ENCODE measurements at regions not wholly inside any gene's neighbourhood (a gene's known extent, or its start where the extent isn't known, plus 50 kb on each side); places are given as distances from the start of the nearest gene placed in this dataset.

- Histone ChIP-seq H3K9ac (ENCODE audit: low read length) (no peak overlapping the region), H3K36me3 (ENCODE audit: insufficient read depth, low read length) (no peaks in the 10 kb centered on the region), H3K4me1 (ENCODE audit: insufficient read depth, low read length) (no peaks in the 10 kb centered on the region), H3K27ac (ENCODE audit: low read depth, low read length) (no peak overlapping the region), H3K4me3 (ENCODE audit: low read depth in 1 of 2, low read length in 2 of 2) (no peak overlapping the region), H3K27me3 (ENCODE audit: control insufficient read depth in 1 of 2, insufficient read depth in 2 of 2, low read length in 2 of 2) (peaks cover 0 to 4% of the 10 kb centered on the region in 2 donors), H3K9me3 (ENCODE audit: low read length) (no peaks in the 10 kb centered on the region)
Observed at GRCh38 chr6:27765028-27765590, 147.1 kb downstream of the OR2B2 start.

- no peak overlapping the region for H3K27ac ChIP-seq (ENCODE audit: low read depth, low read length)
- no peak overlapping the region for H3K4me3 ChIP-seq (ENCODE audit: low read depth in 1 of 2, low read length in 2 of 2)
- no peaks in the 10 kb centered on the region for H3K9me3 ChIP-seq (ENCODE audit: low read length)
- no peaks in the 10 kb centered on the region for H3K36me3 ChIP-seq (ENCODE audit: insufficient read depth, low read length)
- H3K4me1 ChIP-seq (ENCODE audit: insufficient read depth, low read length), result no peaks in the 10 kb centered on the region
- H3K27me3 ChIP-seq (ENCODE audit: control insufficient read depth in 1 of 2, insufficient read depth in 2 of 2, low read length in 2 of 2), result peaks cover 0 to 15% of the 10 kb centered on the region in 2 donors
- no peak overlapping the region for H3K9ac ChIP-seq (ENCODE audit: low read length)
Observed at GRCh38 chr6:27761391-27761790, 150.8 kb downstream of the OR2B2 start.

- no peaks in the 10 kb centered on the region for H3K9me3 ChIP-seq (ENCODE audit: low read length)
- H3K4me1 ChIP-seq (ENCODE audit: insufficient read depth, low read length), result no peaks in the 10 kb centered on the region
- H3K27ac ChIP-seq (ENCODE audit: low read depth, low read length), result no peak overlapping the region
- no peaks in the 10 kb centered on the region for H3K36me3 ChIP-seq (ENCODE audit: insufficient read depth, low read length)
- no peak overlapping the region for H3K9ac ChIP-seq (ENCODE audit: low read length)
- H3K4me3 ChIP-seq (ENCODE audit: low read depth in 1 of 2, low read length in 2 of 2), result no peak overlapping the region
- H3K27me3 ChIP-seq (ENCODE audit: control insufficient read depth in 1 of 2, insufficient read depth in 2 of 2, low read length in 2 of 2), result peaks cover 0 to 15% of the 10 kb centered on the region in 2 donors
Observed at GRCh38 chr6:27760464-27760863, 151.7 kb downstream of the OR2B2 start.

- Histone ChIP-seq H3K9me3 (ENCODE audit: low read length) (no peaks in the 10 kb centered on the region), H3K9ac (ENCODE audit: low read length) (no peak overlapping the region), H3K4me1 (ENCODE audit: insufficient read depth, low read length) (no peaks in the 10 kb centered on the region), H3K36me3 (ENCODE audit: insufficient read depth, low read length) (no peaks in the 10 kb centered on the region), H3K27me3 (ENCODE audit: control insufficient read depth in 1 of 2, insufficient read depth in 2 of 2, low read length in 2 of 2) (peaks cover 0 to 15% of the 10 kb centered on the region in 2 donors), H3K4me3 (ENCODE audit: low read depth in 1 of 2, low read length in 2 of 2) (no peak overlapping the region), H3K27ac (ENCODE audit: low read depth, low read length) (no peak overlapping the region)
Observed at GRCh38 chr6:27759930-27760329, 152.3 kb downstream of the OR2B2 start.

GRCh38 chr6:27758491-27758890, 153.7 kb downstream of the OR2B2 start:
- Histone ChIP-seq H3K9me3 (ENCODE audit: low read length) (no peaks in the 10 kb centered on the region), H3K9ac (ENCODE audit: low read length) (no peak overlapping the region), H3K27ac (ENCODE audit: low read depth, low read length) (no peak overlapping the region), H3K36me3 (ENCODE audit: insufficient read depth, low read length) (no peaks in the 10 kb centered on the region), H3K4me1 (ENCODE audit: insufficient read depth, low read length) (no peaks in the 10 kb centered on the region), H3K4me3 (ENCODE audit: low read depth in 1 of 2, low read length in 2 of 2) (no peak overlapping the region), H3K27me3 (ENCODE audit: control insufficient read depth in 1 of 2, insufficient read depth in 2 of 2, low read length in 2 of 2) (peaks cover 0 to 11% of the 10 kb centered on the region in 2 donors)

- Histone ChIP-seq H3K27ac (ENCODE audit: low read depth, low read length) (no peak overlapping the region), H3K9ac (ENCODE audit: low read length) (no peak overlapping the region), H3K36me3 (ENCODE audit: insufficient read depth, low read length) (no peaks in the 10 kb centered on the region), H3K4me3 (ENCODE audit: low read depth in 1 of 2, low read length in 2 of 2) (peak overlapping the region in 1 of 2 donors; percentile 32), H3K4me1 (ENCODE audit: insufficient read depth, low read length) (no peaks in the 10 kb centered on the region), H3K27me3 (ENCODE audit: control insufficient read depth in 1 of 2, insufficient read depth in 2 of 2, low read length in 2 of 2) (peaks cover 0 to 11% of the 10 kb centered on the region in 2 donors), H3K9me3 (ENCODE audit: low read length) (no peaks in the 10 kb centered on the region)
Observed at GRCh38 chr6:27757307-27757706, 154.9 kb downstream of the OR2B2 start.

- H3K4me3 ChIP-seq (ENCODE audit: low read depth in 1 of 2, low read length in 2 of 2), result no peak overlapping the region
Observed at GRCh38 chr6:27755768-27756167, 156.4 kb downstream of the OR2B2 start.

GRCh38 chr6:27754408-27754782, 157.8 kb downstream of the OR2B2 start:
- Histone ChIP-seq H3K9ac (ENCODE audit: low read length) (no peak overlapping the region), H3K36me3 (ENCODE audit: insufficient read depth, low read length) (no peaks in the 10 kb centered on the region), H3K27ac (ENCODE audit: low read depth, low read length) (no peak overlapping the region), H3K9me3 (ENCODE audit: low read length) (no peaks in the 10 kb centered on the region), H3K27me3 (ENCODE audit: control insufficient read depth in 1 of 2, insufficient read depth in 2 of 2, low read length in 2 of 2) (peaks cover 0 to 11% of the 10 kb centered on the region in 2 donors), H3K4me3 (ENCODE audit: low read depth in 1 of 2, low read length in 2 of 2) (no peak overlapping the region), H3K4me1 (ENCODE audit: insufficient read depth, low read length) (no peaks in the 10 kb centered on the region)

More at GRCh38 chr6:27755768-27756167, 156.4 kb downstream of the OR2B2 start:
- Histone ChIP-seq H3K27me3 (ENCODE audit: control insufficient read depth in 1 of 2, insufficient read depth in 2 of 2, low read length in 2 of 2) (peaks cover 0 to 11% of the 10 kb centered on the region in 2 donors), H3K9ac (ENCODE audit: low read length) (no peak overlapping the region), H3K27ac (ENCODE audit: low read depth, low read length) (no peak overlapping the region), H3K4me1 (ENCODE audit: insufficient read depth, low read length) (no peaks in the 10 kb centered on the region), H3K36me3 (ENCODE audit: insufficient read depth, low read length) (no peaks in the 10 kb centered on the region), H3K9me3 (ENCODE audit: low read length) (no peaks in the 10 kb centered on the region)

GRCh38 chr6:27753668-27754407, 158.4 kb downstream of the OR2B2 start:
- Histone ChIP-seq H3K27ac (ENCODE audit: low read depth, low read length) (no peak overlapping the region), H3K36me3 (ENCODE audit: insufficient read depth, low read length) (no peaks in the 10 kb centered on the region)

GRCh38 chr6:27752038-27752885, 159.9 kb downstream of the OR2B2 start:
- H3K4me1 ChIP-seq (ENCODE audit: insufficient read depth, low read length), result no peaks in the 10 kb centered on the region
- peaks cover 0 to 6% of the 10 kb centered on the region in 2 donors for H3K27me3 ChIP-seq (ENCODE audit: control insufficient read depth in 1 of 2, insufficient read depth in 2 of 2, low read length in 2 of 2)
- H3K36me3 ChIP-seq (ENCODE audit: insufficient read depth, low read length), result no peaks in the 10 kb centered on the region
- no peaks in the 10 kb centered on the region for H3K9me3 ChIP-seq (ENCODE audit: low read length)
- peak overlapping the region; percentile 95 to 100 for H3K4me3 ChIP-seq (ENCODE audit: low read depth in 1 of 2, low read length in 2 of 2)
- H3K27ac ChIP-seq (ENCODE audit: low read depth, low read length), result no peak overlapping the region
- H3K9ac ChIP-seq (ENCODE audit: low read length), result peak overlapping the region; percentile 86

More at GRCh38 chr6:27753668-27754407, 158.4 kb downstream of the OR2B2 start:
- peak overlapping the region in 1 of 2 donors; percentile 100 for H3K4me3 ChIP-seq (ENCODE audit: low read depth in 1 of 2, low read length in 2 of 2)
- H3K9me3 ChIP-seq (ENCODE audit: low read length), result no peaks in the 10 kb centered on the region
- H3K27me3 ChIP-seq (ENCODE audit: control insufficient read depth in 1 of 2, insufficient read depth in 2 of 2, low read length in 2 of 2), result peaks cover 0 to 11% of the 10 kb centered on the region in 2 donors
- H3K9ac ChIP-seq (ENCODE audit: low read length), result no peak overlapping the region
- H3K4me1 ChIP-seq (ENCODE audit: insufficient read depth, low read length), result no peaks in the 10 kb centered on the region

GRCh38 chr6:27748661-27749060, 163.5 kb downstream of the OR2B2 start:
- H3K27me3 ChIP-seq (ENCODE audit: control insufficient read depth in 1 of 2, insufficient read depth in 2 of 2, low read length in 2 of 2), result peaks cover 0 to 4% of the 10 kb centered on the region in 2 donors
- no peaks in the 10 kb centered on the region for H3K4me1 ChIP-seq (ENCODE audit: insufficient read depth, low read length)
- H3K27ac ChIP-seq (ENCODE audit: low read depth, low read length), result no peak overlapping the region
- H3K4me3 ChIP-seq (ENCODE audit: low read depth in 1 of 2, low read length in 2 of 2), result no peak overlapping the region
- H3K9me3 ChIP-seq (ENCODE audit: low read length), result no peaks in the 10 kb centered on the region
- no peak overlapping the region for H3K9ac ChIP-seq (ENCODE audit: low read length)
- H3K36me3 ChIP-seq (ENCODE audit: insufficient read depth, low read length), result no peaks in the 10 kb centered on the region

All from muscle layer of colon (tissue), 2 donors.